HCT116 (cell line): ENCODE measurements at regions not wholly inside any gene's neighbourhood (a gene's known extent, or its start where the extent isn't known, plus 50 kb on each side); places are given as distances from the start of the nearest gene placed in this dataset.

Experiments
- ATAC-seq: fragments of 200-7000 bp; cut with Tn5 transposase; 2 replicates; pipeline ENCODE4 v1.9.1; 2020; ENCODE audit warnings: mild to moderate bottlenecking, moderate library complexity
- BruUV-seq: library from RNA; stranded (reverse); fragments of 400-500 nt; replicated peaks from 2 replicates; lab custom pipeline; 2021; lab: Mats Ljungman, UMichigan
- CTCF ChIA-PET: fragments of 300-600 bp; sonication (Branson Sonifier 250); formaldehyde crosslinking; loops from one replicate; lab custom pipeline; 2021; ENCODE audit warnings: antibody characterized with exemption; lab: Charles Lee
- POLR2A ChIA-PET: fragments of 300-600, 350-600 bp; sonication (Branson Sonifier 250); formaldehyde crosslinking; loops from one replicate; lab custom pipeline; 2021; ENCODE audit warnings: antibody characterized with exemption; lab: Charles Lee
- RAD21 ChIA-PET, 2 experiments: fragments of 300-600 bp; sonication (Branson Sonifier 250); formaldehyde crosslinking; loops; one replicate each; lab custom pipeline; 2023; ENCODE audit warnings: low total read pairs in 2 of 2; ENCODE audit not compliant: uncharacterized antibody in 2 of 2, unreplicated experiment in 2 of 2, low non-redundant PET in 1 of 2; lab: Charles Lee
- DNase-seq: peaks from one replicate; pipeline ENCODE4 v3.0.0-alpha.2; 2010; ENCODE audit warnings: low read depth, low spot score
- H2AFZ ChIP-seq: fragments of 200-600 bp; shearing (Covaris generic), sonication (generic); 2 replicates; pipeline ENCODE4 v1.6.1; 2017; ENCODE audit warnings: low read depth, mixed run types, mixed read lengths, antibody characterized with exemption, low read length; ENCODE audit not compliant: poor library complexity, severe bottlenecking
- H3K27ac ChIP-seq: 2 replicates; pipeline ENCODE4 v1.5.1; 2012; ENCODE audit warnings: low read depth, low read length
- H3K27me3 ChIP-seq: fragments of 200-600 bp; sonication (generic); 2 replicates; pipeline ENCODE4 v1.6.1; 2016; ENCODE audit warnings: mixed run types, low read length, mixed read lengths; ENCODE audit not compliant: insufficient read depth
- H3K36me3 ChIP-seq, 2 experiments: fragments of 200-500 bp in 1 of 2; fragments of 200-600 bp in 1 of 2; sonication (Bioruptor generic) in 1 of 2; sonication (generic) in 1 of 2; 2 replicates each; pipeline versions ENCODE4 v1.5.1 to v1.6.1; 2014 to 2016; ENCODE audit warnings: low read length in 2 of 2, inconsistent platforms in 1 of 2, mixed read lengths in 1 of 2, mixed run types in 1 of 2; ENCODE audit not compliant: insufficient read depth in 2 of 2, control insufficient read depth in 1 of 2
- H3K4me1 ChIP-seq, 2 experiments: fragments of 200-600 bp in 1 of 2; sonication (generic) in 1 of 2; 2 replicates each; pipeline versions ENCODE4 v1.5.1 to v1.6.1; 2012 to 2017; ENCODE audit warnings: low read length in 2 of 2, inconsistent platforms in 1 of 2, mild to moderate bottlenecking in 1 of 2, mixed read lengths in 1 of 2, mixed run types in 1 of 2, moderate library complexity in 1 of 2; ENCODE audit not compliant: insufficient read depth in 2 of 2, control insufficient read depth in 1 of 2
- H3K4me2 ChIP-seq: fragments of 200-600 bp; sonication (generic); 2 replicates; pipeline ENCODE4 v1.6.1; 2017; ENCODE audit warnings: mixed run types, low read length, mixed read lengths
- H3K4me3 ChIP-seq, 2 experiments: fragments of 200-600 bp in 1 of 2; sonication (generic) in 1 of 2; replicated peaks in 1 of 2; 2 replicates each; pipeline ENCODE4 v1.5.1; 2011 to 2016; ENCODE audit warnings: low read length in 2 of 2, control low read depth in 1 of 2, low read depth in 1 of 2, mild to moderate bottlenecking in 1 of 2, mixed read lengths in 1 of 2, mixed run types in 1 of 2
- H3K79me2 ChIP-seq: fragments of 200-600 bp; sonication (generic); 2 replicates; pipeline ENCODE4 v1.6.1; 2017; ENCODE audit warnings: mild to moderate bottlenecking, mixed run types, low read length, moderate library complexity, mixed read lengths; ENCODE audit not compliant: insufficient read depth
- H3K9ac ChIP-seq: fragments of 200-600 bp; sonication (generic); 2 replicates; pipeline ENCODE4 v1.6.1; 2016; ENCODE audit warnings: low read length, mixed read lengths
- H3K9me2 ChIP-seq: fragments of 200-600 bp; sonication (generic), shearing (Covaris generic); 2 replicates; pipeline ENCODE4 v1.6.1; 2017; ENCODE audit warnings: mixed run types, mild to moderate bottlenecking, moderate library complexity; ENCODE audit not compliant: insufficient read depth
- H3K9me3 ChIP-seq, 2 experiments: fragments of 200-500 bp in 1 of 2; fragments of 200-600 bp in 1 of 2; sonication (Bioruptor generic) in 1 of 2; sonication (generic) in 1 of 2; 2 replicates each; pipeline ENCODE4 v1.6.1; 2014 to 2017; ENCODE audit warnings: low read length in 2 of 2, mixed read lengths in 2 of 2, inconsistent platforms in 1 of 2, low read depth in 1 of 2, mild to moderate bottlenecking in 1 of 2, mixed run types in 1 of 2, moderate library complexity in 1 of 2; ENCODE audit not compliant: control insufficient read depth in 1 of 2, insufficient read depth in 1 of 2
- H4K20me1 ChIP-seq: fragments of 200-600 bp; sonication (generic), shearing (Covaris generic); 2 replicates; pipeline ENCODE4 v1.6.1; 2017; ENCODE audit warnings: mixed run types, mild to moderate bottlenecking, moderate library complexity; ENCODE audit not compliant: insufficient read depth
- CBX3 ChIP-seq: IDR thresholded peaks from 2 replicates; pipeline ENCODE4 v1.6.1; 2012; ENCODE audit warnings: low read depth
- CEBPB ChIP-seq: IDR thresholded peaks from 2 replicates; pipeline ENCODE4 v1.6.1; 2012; ENCODE audit warnings: low read depth
- EZH2 ChIP-seq: fragments of 200-600 bp; sonication (generic); IDR thresholded peaks from 2 replicates; pipeline ENCODE4 v1.6.1; 2017; ENCODE audit warnings: antibody characterized with exemption, mixed run types
- EZH2phosphoT487 ChIP-seq: fragments of 200-600 bp; IDR thresholded peaks from 2 replicates; pipeline ENCODE4 v1.6.1; 2018; ENCODE audit warnings: antibody characterized with exemption, borderline replicate concordance
- FOSL1 ChIP-seq: IDR thresholded peaks from 2 replicates; pipeline ENCODE4 v1.6.1; 2012; ENCODE audit warnings: low read depth
- POLR2AphosphoS5 ChIP-seq: IDR thresholded peaks from 2 replicates; pipeline ENCODE4 v1.6.1; 2011; ENCODE audit warnings: mild to moderate bottlenecking, low read depth, low read length, moderate library complexity
- RAD21 ChIP-seq: IDR thresholded peaks from 2 replicates; pipeline ENCODE4 v1.6.1; 2012; ENCODE audit warnings: low read depth, mild to moderate bottlenecking
- SRF ChIP-seq: IDR thresholded peaks from 2 replicates; pipeline ENCODE4 v1.6.1; 2012; ENCODE audit warnings: low read depth
- ZFX ChIP-seq: fragments of 450-650 bp; IDR thresholded peaks from 2 replicates; pipeline ENCODE4 v1.6.1; 2017
- ZNF274 ChIP-seq: fragments of 200-500 bp; sonication (Bioruptor generic); IDR thresholded peaks from 2 replicates; pipeline ENCODE4 v1.6.1; 2014; ENCODE audit warnings: mild to moderate bottlenecking, low read depth, low read length, inconsistent platforms
- intact Hi-C: fragments of 100-400 bp; cut with micrococcal nuclease; formaldehyde crosslinking; loops from 2 replicates; pipeline ENCODE4 v1.10.0; 2022
- TF ChIP-seq, protein P1 (sequence below), 3 experiments: fragments of 200-600 bp in 1 of 3; sonication (generic) in 1 of 3; IDR thresholded peaks in 2 of 3; conservative IDR thresholded peaks in 1 of 3; 2 replicates each; pipeline ENCODE4 v1.5.1; 2012 to 2017; ENCODE audit warnings: low read depth in 2 of 3, low read length in 2 of 3, antibody characterized with exemption in 1 of 3, borderline replicate concordance in 1 of 3, control low read depth in 1 of 3, mild to moderate bottlenecking in 1 of 3, mixed read lengths in 1 of 3, mixed run types in 1 of 3, moderate library complexity in 1 of 3; ENCODE audit not compliant: insufficient read depth in 1 of 3
- TF ChIP-seq, protein P2 (sequence below): IDR thresholded peaks from 2 replicates; pipeline ENCODE4 v1.6.1; 2012
- TF ChIP-seq, protein P3 (sequence below): IDR thresholded peaks from 2 replicates; pipeline ENCODE4 v1.6.1; 2012

DNA sequence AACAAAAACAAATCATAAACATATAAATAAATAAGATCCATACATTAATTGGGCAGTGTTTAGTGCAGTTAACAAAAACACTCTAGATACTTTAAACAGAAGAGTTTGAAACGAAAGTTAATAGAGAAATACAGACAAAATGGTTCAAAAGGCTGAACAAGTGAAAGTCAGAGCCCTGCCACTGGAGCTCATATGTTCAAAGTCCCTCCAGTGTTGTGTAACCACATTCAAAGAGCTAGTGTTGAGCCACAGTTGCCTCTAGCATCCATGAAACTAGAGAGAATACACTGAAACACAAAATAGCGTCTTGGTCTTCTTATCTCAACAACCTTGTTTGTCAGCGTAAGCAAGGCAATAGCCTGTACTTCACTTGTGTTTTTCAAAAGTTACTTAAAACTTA is 1309.8 kb upstream of the NRXN1 start:
- ChIA-PET CTCF (no interaction called here), POLR2A (no interaction called here), RAD21 (no interaction called here)
- Histone ChIP-seq H2AFZ (no peak overlapping the region), H3K36me3 (no peaks in the 10 kb centered on the region), H3K79me2 (no peaks in the 10 kb centered on the region), H3K4me2 (no peak overlapping the region), H3K4me3 (no peak overlapping the region), H3K27me3 (no peaks in the 10 kb centered on the region), H3K9me3 (no peaks in the 10 kb centered on the region), H3K9me2 (no peaks in the 10 kb centered on the region), H3K9ac (no peak overlapping the region), H3K27ac (no peak overlapping the region), H3K4me1 (no peaks in the 10 kb centered on the region), H4K20me1 (no peaks in the 10 kb centered on the region)
- TF ChIP-seq FOSL1 (no peak), EZH2phosphoT487 (no peak), CEBPB (no peak), ZFX (no peak), RAD21 (no peak), EZH2 (no peak), ZNF274 (no peak), CBX3 (no peak), POLR2AphosphoS5 (no peak), SRF (no peak)
- TF ChIP-seq, protein P1, sequence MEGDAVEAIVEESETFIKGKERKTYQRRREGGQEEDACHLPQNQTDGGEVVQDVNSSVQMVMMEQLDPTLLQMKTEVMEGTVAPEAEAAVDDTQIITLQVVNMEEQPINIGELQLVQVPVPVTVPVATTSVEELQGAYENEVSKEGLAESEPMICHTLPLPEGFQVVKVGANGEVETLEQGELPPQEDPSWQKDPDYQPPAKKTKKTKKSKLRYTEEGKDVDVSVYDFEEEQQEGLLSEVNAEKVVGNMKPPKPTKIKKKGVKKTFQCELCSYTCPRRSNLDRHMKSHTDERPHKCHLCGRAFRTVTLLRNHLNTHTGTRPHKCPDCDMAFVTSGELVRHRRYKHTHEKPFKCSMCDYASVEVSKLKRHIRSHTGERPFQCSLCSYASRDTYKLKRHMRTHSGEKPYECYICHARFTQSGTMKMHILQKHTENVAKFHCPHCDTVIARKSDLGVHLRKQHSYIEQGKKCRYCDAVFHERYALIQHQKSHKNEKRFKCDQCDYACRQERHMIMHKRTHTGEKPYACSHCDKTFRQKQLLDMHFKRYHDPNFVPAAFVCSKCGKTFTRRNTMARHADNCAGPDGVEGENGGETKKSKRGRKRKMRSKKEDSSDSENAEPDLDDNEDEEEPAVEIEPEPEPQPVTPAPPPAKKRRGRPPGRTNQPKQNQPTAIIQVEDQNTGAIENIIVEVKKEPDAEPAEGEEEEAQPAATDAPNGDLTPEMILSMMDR (IDR thresholded peaks at IDR 0.05 in 2 of 3, conservative IDR thresholded peaks at IDR 0.05 in 1 of 3; ENCODE audit: borderline replicate concordance in 1 of 3, insufficient read depth in 1 of 3, low read depth in 2 of 3, low read length in 2 of 3), result no peak
- TF ChIP-seq, protein P2, sequence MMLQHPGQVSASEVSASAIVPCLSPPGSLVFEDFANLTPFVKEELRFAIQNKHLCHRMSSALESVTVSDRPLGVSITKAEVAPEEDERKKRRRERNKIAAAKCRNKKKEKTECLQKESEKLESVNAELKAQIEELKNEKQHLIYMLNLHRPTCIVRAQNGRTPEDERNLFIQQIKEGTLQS, result no peak
- TF ChIP-seq, protein P3, sequence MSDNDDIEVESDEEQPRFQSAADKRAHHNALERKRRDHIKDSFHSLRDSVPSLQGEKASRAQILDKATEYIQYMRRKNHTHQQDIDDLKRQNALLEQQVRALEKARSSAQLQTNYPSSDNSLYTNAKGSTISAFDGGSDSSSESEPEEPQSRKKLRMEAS, result no peak
- BruUV-seq, result no TSS peak
- intact Hi-C loops, result no loop called here
- DNase-seq (no peak), ATAC-seq (no peak)
